GM11168 (cell line): ENCODE measurements at regions not wholly inside any gene's neighbourhood (a gene's known extent, or its start where the extent isn't known, plus 50 kb on each side); places are given as distances from the start of the nearest gene placed in this dataset.
"Not testable (repeated sequence)": the region's sequence is repeated elsewhere in the genome, so short reads cannot be mapped to it uniquely, and the experiment has no call there.

ENCODE experiments used
- in situ Hi-C: fragments of 300-500 bp; cut with MboI; formaldehyde crosslinking; loops from one replicate; pipeline ENCODE4 v1.12.0; 2022; ENCODE audit warnings: low sequenced_read_pairs; ENCODE audit not compliant: unreplicated experiment

DNA sequence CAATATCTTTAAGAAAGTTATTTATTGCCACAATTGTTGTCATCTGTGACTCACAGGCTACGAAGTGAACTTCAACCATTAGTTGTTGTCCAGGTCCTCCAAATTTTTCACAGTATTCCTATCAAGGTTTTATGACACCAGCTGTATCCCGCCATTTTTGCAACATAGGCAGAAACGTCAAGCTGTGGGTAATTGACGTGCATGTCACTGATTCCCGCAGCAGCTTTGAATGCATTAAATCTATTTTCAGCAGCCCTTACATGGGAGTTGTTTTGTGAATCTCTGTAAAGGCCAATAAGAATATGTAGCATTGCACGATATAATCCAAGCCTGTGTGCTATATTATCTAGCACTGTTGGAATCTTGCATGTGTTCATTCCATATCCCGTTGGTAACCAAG is 109.1 kb upstream of the TOPAZ1 start:
- in situ Hi-C loops, result no loop called here

DNA sequence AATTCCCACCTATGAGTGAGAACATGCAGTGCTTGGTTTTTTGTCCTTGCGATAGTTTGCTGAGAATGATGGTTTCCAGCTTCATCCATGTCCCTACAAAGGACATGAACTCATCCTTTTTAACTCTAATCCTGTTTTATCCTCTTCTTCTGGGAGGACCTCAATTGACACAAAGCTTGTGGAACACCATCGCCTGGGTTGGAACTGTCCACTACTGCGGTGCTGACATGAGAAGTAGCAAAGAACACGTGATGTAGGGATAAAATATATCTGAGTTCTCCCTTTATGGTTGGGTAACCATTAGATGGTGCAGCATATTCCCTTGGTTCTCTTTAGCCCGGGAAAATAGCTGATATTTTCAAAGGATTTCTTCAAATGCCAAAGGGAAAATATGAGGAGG is 105.3 kb upstream of the TOPAZ1 start:
- in situ Hi-C loops, result no loop called here

DNA sequence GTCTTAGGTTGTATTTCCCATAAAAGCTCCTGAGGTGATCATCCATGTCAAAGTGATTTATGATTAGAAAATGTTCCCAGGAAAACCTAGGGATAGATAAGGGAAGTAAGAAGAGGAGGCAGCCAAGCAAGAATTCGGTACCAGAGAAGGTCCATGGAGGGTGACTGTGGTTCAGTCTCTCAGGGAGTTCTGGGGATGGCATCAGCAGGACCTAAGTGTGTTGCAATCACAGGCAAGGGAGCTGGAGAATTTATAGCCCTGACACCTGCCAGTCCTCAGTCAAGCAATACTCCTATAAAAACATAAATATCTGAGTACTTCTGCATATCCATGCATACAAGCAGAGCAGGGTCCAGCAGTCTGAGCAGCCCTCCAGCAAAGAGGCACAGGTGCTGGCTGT is 95.6 kb upstream of the TOPAZ1 start:
- in situ Hi-C loops, result no loop called here

DNA sequence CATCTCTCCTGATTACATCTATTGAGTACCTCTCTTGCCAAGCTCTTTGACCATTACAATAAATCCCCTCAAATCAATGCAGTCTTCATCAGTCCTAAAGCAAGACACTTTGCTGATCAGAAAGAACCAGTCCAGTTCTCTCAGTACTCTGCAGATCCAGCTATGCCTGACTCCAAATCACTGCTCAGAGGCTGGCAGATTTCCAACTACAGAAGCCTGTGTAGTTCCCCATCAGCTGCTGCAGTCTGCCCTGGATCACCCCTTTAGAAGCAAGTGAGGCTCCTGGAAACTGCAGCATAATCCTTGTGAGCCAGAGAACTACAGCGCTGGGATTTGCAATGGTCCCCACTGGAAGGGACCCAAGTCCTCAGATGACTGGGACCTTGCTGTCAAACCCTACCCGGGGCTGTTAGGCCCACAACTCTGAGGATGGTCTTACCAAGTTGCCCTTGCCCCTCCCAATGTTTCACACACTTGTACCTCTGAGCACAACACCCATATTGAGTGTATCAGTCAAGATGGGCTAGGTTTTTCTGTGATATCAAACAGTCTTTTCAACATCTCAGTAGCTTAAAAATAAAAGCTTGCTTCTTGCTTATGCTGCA is 81.9 kb upstream of the TOPAZ1 start:
- in situ Hi-C loops, result no loop called here

DNA sequence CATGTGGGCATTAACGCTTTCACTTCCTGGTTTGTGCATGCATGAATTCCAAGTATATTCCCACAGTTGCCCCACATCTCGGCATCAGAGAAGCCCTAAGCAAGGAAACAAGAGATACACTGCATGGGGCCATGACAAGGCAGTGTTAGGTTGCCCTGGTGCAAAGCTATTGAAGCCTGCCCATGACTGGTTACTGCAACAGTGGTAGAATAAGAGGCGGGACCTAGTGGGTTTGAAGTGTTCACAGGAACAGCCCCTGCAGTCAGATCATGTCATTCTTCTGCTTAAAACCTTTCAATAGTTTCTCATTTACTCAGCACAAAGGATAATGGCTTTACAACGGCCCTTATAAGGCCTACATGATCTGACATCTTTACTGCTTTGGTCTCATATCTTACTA is 80.9 kb upstream of the TOPAZ1 start:
- in situ Hi-C loops, result no loop called here

DNA sequence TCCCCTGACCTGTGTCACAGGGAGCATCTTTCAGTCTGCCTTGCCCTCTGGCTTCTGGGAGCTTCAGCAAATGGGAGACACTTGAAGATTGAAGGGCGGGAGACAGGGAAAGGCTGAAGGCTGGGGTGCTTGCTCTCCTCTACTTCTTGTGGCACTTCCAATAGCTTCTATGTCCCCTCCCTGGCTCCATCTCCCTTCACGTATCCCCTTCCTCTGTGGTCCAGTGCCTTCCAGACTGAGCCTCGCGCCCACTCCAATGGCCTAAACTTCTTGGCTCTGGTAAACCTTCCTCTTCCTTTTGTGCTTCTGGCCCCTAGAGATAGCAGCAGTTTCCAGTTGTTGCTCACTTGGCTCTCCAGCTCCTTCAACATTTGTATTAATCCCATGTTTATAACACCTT is 69.8 kb upstream of the TOPAZ1 start:
- in situ Hi-C loops, result no loop called here

DNA sequence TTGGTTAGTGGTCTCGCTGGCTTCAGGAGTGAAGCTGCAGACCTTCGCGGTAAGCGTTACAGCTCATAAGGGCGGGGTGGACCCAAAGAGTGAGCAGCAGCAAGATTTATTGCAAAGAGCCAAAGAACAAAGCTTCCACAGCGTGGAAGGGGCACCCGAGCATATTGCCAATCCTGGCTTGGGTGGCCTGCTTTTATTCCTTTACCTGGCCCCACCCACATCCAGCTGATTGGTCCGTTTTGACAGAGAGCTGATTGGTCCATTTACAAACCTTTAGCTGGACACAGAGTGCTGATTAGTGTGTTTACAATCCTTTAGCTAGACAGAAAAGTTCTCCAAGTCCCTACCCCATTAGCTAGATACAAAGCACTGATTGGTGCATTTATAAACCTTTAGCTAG is 69.0 kb upstream of the TOPAZ1 start:
- in situ Hi-C loops, result not testable (repeated sequence)

DNA sequence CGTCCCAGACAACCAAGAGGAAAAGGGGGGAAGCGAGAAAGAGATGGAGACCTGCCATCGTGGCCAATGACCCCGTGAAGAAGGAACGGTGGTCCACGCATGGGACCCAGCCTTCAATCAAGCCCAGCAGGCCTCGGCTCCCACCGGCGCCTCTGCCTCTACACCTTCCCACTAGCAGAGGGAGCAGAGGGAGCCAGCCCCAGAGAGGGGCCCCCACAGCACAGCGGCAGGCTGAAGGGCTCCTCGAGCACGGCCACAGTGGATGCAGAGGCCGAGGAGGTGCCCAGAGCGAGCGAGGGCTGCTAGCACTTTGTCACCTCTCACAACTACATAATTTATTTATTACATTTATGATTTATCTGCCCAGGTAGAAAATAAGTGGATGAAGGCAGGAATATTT is 68.4 kb upstream of the TOPAZ1 start:
- in situ Hi-C loops, result no loop called here

DNA sequence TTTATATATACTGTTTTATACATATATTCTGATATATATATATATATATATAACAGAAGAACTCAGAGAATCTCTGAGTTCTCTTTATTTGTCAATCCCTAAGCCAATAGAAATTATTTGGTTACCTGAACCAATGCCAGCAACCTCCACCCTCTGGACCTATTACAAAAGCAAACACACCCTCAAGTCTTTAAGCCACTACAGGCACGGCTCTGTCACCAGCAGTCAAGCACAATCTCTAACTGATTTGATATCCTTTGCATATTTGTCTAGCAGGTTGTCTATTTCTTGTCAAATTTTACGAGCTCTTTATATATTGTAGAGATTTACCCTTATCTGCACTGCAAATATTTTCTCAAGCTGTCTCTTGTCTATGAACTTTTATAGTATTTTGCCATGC is 66.6 kb upstream of the TOPAZ1 start:
- in situ Hi-C loops, result no loop called here

DNA sequence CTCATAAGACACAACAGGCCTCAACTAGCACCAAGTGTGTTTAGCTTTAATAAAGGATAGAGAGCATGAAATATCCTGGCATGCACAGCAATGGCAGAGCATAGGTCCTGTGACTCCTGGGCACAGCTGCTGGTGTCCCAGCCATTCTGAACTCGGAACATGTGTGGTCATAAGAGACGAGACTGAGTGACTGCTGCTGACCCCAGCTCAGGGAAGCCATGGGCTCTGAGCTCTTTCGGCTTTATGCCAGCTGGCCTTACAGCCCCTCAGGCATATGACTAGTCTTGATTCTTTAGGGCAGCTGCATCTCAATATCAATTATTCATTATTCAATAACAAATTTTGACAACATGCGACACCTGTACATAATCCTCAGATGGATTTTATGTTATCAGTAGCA is 62.4 kb upstream of the TOPAZ1 start:
- in situ Hi-C loops, result no loop called here

DNA sequence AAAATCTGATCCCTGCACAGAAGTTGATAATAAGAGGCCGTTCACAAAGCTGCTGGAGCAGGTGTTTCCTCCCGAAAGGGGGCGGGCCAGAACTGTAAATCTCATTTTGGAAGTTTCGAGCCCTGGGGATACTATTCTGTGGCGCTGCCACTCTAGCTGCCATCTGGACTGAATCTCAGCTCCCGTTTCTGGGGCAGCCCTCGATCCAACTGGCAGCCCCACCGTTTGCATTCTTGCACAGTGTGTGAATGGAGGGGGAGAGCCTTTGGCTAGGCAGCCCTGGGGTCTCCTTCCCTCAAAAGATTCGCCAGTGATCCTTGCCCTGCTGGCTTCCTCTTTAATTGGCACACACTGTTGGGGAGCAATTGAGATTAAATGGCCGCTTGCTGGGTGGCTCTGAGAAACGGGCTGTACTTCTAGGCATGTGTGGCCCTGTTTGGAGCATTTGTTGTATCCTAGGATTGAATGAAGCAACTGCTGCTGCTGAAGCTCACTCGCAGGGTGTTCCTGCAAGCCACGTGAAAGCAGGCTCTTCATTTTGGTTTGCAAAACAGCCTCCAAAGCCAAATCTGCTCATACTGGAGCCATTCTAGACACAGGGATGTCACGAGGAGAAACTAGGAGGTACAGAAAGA is 57.2 kb upstream of the TOPAZ1 start:
- in situ Hi-C loops, result no loop called here

DNA sequence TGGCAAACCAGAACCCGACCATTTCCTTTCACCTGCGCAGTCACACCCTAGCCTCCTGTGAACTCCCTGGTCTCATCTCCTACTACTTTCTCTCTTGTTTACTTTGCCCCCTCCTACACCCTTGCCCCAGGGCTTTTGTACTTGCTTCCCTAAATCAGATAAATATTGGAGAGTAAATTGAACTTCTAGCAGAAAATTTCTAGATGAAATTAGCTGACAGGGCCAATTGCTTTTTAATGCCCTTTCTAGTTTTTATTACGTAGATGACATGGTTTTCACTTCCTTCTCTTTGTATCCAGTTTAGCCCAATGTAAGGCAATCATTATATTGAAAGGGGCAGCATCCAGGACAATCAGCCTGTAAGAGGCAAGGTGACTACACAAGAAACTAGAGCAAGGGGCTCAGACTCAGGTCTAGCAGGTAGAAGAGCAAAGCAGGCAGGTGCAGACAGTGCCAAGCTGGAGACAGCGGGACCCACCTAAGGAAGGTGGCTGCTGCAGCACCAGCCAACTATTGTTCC is 56.2 kb upstream of the TOPAZ1 start:
- in situ Hi-C loops, result no loop called here

DNA sequence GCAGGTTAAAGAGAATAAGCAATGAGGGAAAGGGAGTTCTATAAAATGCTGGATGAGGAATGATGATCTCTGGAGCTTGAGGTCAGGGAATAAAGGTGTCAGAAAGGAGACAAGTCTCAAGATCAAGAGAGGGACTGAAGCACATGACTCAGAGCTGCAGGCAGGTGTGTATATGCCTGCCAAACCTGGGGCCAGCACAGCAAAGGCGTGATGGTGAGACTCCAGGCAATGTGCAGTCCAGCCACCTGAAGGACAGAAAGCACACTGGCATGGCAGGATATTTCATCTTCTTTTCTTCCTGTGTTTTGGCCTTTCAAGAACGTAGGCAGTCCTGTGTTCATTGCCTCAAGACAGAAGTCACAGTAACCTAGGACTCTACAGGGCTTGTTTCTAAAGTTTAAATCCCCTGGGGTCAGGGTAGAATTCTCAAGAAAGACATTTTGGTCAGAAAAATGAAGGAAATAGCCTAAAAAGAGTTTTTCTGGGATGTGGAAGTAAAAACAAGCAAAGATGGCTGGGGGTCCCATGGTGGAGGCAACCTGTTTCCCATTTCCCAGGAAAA is 55.5 kb upstream of the TOPAZ1 start:
- in situ Hi-C loops, result no loop called here

DNA sequence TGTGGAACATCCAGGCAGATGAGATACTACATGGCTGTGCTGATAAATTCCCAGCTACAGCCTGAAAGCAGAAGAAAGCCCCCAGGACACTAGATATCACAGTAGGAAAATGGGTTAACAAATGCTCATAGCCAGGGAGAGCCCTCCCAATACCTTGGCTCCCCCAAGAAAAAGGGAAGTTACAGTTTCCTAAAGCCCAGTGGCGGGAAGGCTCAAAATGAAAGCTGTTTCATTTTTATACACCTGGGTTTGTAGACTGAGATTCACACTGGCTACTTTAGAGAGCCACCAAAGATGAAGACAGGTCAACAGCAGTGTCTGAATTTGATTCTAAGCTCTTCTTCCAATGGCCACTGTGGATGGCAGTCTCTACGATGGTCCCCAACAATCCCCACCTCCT is 55.0 kb upstream of the TOPAZ1 start:
- in situ Hi-C loops, result no loop called here
